ENCODE measurements at regions not wholly inside any gene's neighbourhood (a gene's known extent, or its start where the extent isn't known, plus 50 kb on each side); places are given as distances from the start of the nearest gene placed in this dataset.

DNA sequence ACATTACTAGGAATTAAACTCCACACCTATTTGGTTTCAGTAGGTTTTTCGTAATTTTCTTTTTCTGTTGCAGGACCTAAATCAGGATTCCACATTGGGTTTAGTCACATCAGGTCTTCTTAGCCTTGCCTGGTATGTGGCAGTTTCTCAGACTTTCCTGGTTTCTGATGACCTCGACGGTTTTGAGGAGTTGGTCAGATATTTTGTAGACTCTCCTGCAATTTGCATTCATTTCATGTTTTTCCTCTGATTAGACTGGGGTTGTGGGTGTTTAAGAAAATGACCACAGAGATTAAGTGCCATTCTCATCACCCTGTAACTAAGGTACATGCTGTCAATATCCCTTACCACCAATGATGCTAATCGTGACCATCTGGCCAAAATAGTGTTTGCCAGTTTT lies 97.3 kb upstream of the ST6GAL2 start:
- Histone ChIP-seq H2BK15ac (ENCODE audit: low read depth, low read length) (no peak overlapping the region), H3K27ac (ENCODE audit: insufficient read length, low read depth, low read length) (no peak overlapping the region), H3K23me2 (ENCODE audit: insufficient read length, low read depth, low read length, poor library complexity, severe bottlenecking) (no peaks in the 10 kb centered on the region), H2AFZ (ENCODE audit: low read length) (no peak overlapping the region), H3K4ac (ENCODE audit: low read depth, low read length) (no peak overlapping the region), H4K8ac (replicated peaks; ENCODE audit: insufficient read length, low read depth, low read length) (no peak overlapping the region), H3K4me2 (ENCODE audit: insufficient read depth, insufficient read length, low read length) (no peak overlapping the region), H3K79me2 (ENCODE audit: insufficient read depth, low read length) (no peaks in the 10 kb centered on the region), H4K91ac (ENCODE audit: insufficient read length, low read depth, low read length) (no peak overlapping the region), H3K9me3 (ENCODE audit: control insufficient read depth, low read depth, low read length) (no peaks in the 10 kb centered on the region), H3T11ph (ENCODE audit: low read length) (no peak overlapping the region), H2BK120ac (ENCODE audit: low read depth, low read length, poor library complexity, severe bottlenecking) (no peak overlapping the region), H2AK5ac (ENCODE audit: insufficient read length, low read length) (no peak overlapping the region), H2BK12ac (ENCODE audit: insufficient read length, low read depth, low read length) (no peak overlapping the region), H3K23ac (ENCODE audit: insufficient read length, low read depth, low read length) (no peak overlapping the region), H3K9ac (ENCODE audit: extremely low read depth, insufficient read length, low read length) (no peak overlapping the region), H4K20me1 (ENCODE audit: control insufficient read depth, insufficient read depth, insufficient read length) (no peaks in the 10 kb centered on the region), H2BK5ac (ENCODE audit: insufficient read length, low read length) (no peak overlapping the region), H3K79me1 (ENCODE audit: insufficient read depth, low read depth, low read length, poor library complexity, severe bottlenecking) (no peaks in the 10 kb centered on the region), H4K5ac (ENCODE audit: insufficient read length, low read depth, low read length) (no peak overlapping the region), H3K18ac (ENCODE audit: insufficient read length, low read depth, low read length) (no peak overlapping the region), H2BK20ac (ENCODE audit: low read depth, low read length, poor library complexity, severe bottlenecking) (no peak overlapping the region), H3K4me1 (ENCODE audit: insufficient read depth, low read length) (no peaks in the 10 kb centered on the region), H3K56ac (ENCODE audit: insufficient read length, low read depth, low read length) (no peak overlapping the region), H3K14ac (ENCODE audit: insufficient read depth, low read length) (no peak overlapping the region), H3K27me3 (ENCODE audit: insufficient read depth, low read length) (no peaks in the 10 kb centered on the region)
- Mint-ChIP-seq H3K9me3 (no peaks in the 10 kb centered on the region), H3K36me3 (ENCODE audit: insufficient read depth in 1 of 3, low read depth in 3 of 3) (no peaks in the 10 kb centered on the region), H3K27ac (no peak overlapping the region), H3K27me3 (ENCODE audit: low read depth) (no peaks in the 10 kb centered on the region), H3K4me1 (peaks cover 4 to 9% of the 10 kb centered on the region in 2 experiments), H3K4me3 (no peak overlapping the region)
- DNase-seq = no peak
- TF ChIP-seq CTCF (conservative IDR thresholded peaks at IDR 0.05) = no peak
- no CpG with 5 or more reads among the region's 4 CpGs for WGBS (ENCODE audit: extremely low coverage, insufficient read length, low lambda C conversion rate)

All from H9 (cell line).